K562 (cell line): ENCODE measurements at regions not wholly inside any gene's neighbourhood (a gene's known extent, or its start where the extent isn't known, plus 50 kb on each side); places are given as distances from the start of the nearest gene placed in this dataset.

ENCODE experiments used
- CHD7 ChIP-seq: fragments of 200-600 bp; sonication (generic); IDR thresholded peaks from one replicate; pipeline ENCODE4 v1.6.1; 2012; ENCODE audit warnings: mild to moderate bottlenecking, low read depth, low read length, inconsistent platforms
- DEAF1 ChIP-seq: fragments of 450-650 bp; formaldehyde crosslinking; IDR thresholded peaks from 2 replicates; pipeline ENCODE4 v1.4.0; 2020; ENCODE audit warnings: mild to moderate bottlenecking, moderate library complexity
- E4F1 ChIP-seq: fragments of 250-450 bp; sonication (Bioruptor Pico); IDR thresholded peaks from 2 replicates; pipeline ENCODE4 v1.5.0; 2021; ENCODE audit warnings: mild to moderate bottlenecking, borderline replicate concordance

GRCh38 chr11:93248602-93249001 lies 50.8 kb upstream of the SLC36A4 start (continued):
- no peak for TF ChIP-seq CHD7
- TF ChIP-seq E4F1 (CRISPR knock-in tag) = no peak
- TF ChIP-seq DEAF1 (CRISPR knock-in tag) = no peak
